ENCODE measurements at regions not wholly inside any gene's neighbourhood (a gene's known extent, or its start where the extent isn't known, plus 50 kb on each side); places are given as distances from the start of the nearest gene placed in this dataset.
"Not testable (repeated sequence)": the region's sequence is repeated elsewhere in the genome, so short reads cannot be mapped to it uniquely, and the experiment has no call there.

DNA sequence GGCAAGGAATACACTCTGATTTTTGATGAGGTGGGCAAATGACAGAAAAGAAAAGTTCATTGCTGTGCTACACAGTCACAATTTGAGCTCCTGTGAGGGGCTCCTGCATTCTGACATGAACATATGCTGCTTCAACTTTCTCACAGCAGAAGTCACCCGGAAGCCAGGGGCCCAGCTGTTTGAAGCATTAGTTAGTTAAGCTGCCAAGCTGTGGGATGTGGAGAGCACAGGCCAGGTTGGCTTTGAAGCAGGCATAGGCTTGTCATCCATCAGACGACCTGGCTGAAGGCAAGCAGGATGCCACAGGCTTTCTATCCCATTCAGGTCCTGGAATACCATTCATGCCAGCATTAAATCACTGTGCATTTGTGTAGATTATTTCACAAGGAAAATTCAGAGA, 63.1 kb downstream of the MTNR1B start:
- no peak for DNase-seq (ENCODE audit: low read depth)

DNA sequence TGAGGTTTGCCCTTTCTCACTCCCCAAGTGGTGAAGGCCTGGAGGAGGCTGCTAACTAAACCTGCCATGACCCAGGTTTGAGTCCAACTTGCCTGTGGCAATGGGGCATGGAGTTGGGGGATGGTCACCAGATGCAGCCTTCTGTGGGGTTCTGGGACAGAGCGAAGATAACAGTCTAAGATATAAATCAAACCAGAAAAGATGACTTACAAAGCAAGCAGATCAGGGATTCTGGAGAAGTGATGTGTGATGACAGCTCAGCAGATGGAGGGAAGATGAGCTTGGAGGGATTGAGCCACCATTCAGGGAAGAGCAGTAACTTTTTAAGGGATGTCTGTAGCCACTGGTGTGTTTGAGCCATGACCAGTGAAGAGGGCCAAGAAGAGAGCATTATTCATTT, 63.6 kb downstream of the MTNR1B start:
- DNase-seq (ENCODE audit: low read depth) = no peak

GRCh38 chr11:93034031-93034722, 64.7 kb downstream of the MTNR1B start:
- DNase-seq (ENCODE audit: low read depth) = peak; percentile 67

DNA sequence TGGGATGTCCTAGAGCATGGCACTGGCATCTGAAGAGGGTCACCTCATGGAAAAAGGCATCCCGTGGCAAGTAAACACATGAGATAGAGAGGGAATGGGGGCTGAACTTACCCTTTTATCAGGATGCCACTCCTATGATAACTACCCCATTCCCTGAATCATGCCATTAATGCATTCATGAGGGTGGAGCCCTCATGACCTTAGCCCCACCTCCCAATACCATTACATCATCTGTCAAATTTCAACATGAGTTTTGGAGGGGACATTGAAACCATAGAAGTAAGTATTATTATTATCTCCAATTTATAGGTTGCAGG, 65.2 kb downstream of the MTNR1B start:
- no peak for DNase-seq (ENCODE audit: low read depth)

GRCh38 chr11:93038521-93038920, 69.1 kb downstream of the MTNR1B start:
- no peak for DNase-seq (ENCODE audit: low read depth)

DNA sequence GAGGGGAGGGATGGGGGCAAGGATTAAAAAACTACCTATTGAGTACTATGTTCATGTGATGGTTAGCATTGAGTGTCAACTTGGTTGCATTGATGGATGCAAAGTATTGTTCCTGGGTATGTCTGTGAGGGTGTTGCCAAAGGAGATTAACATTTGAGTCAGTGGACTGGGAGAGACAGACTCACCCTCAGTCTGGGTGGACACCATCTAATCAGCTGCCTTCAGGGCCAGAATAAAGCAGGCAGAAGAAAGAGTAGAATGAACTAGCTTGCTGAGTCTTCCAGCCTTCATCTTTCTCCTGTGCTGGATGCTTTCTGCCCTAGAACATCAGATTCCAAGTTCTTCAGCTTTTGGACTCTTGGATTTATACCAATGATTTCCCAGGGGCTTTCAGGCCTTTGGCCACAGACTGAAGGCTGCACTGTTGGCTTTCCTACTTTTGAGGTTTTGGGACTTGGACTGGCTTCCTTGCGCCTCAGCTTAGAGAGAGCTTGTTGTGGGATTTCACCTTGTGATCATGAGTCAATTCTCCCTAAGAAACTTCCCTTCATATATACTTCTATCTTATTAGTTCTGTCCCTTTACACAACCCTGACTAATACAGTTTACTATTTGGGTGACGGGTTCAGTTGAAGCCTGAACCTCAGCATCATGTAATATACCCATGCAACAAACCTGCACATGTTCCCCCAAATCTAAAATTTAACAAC, 70.2 kb downstream of the MTNR1B start:
- DNase-seq (ENCODE audit: low read depth) = no peak

DNA sequence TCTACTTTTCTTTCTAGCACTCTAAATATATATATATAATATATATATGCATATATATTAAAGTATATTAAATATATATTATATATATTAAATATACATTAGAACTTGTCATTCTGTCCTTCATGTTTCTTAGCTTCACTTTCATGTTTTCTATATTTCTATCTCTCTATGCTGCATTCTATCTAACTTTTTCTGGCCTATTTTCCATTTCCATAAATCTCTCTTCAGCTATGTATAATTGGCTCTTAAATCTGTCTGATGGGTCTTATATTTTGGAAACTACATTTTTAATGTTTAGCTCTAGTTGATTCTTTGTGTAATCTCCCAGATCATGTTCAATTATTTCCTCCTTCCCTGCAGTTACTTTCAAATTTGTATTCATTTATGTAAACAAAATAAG, 72.2 kb downstream of the MTNR1B start:
- DNase-seq (ENCODE audit: low read depth) = no peak

DNA sequence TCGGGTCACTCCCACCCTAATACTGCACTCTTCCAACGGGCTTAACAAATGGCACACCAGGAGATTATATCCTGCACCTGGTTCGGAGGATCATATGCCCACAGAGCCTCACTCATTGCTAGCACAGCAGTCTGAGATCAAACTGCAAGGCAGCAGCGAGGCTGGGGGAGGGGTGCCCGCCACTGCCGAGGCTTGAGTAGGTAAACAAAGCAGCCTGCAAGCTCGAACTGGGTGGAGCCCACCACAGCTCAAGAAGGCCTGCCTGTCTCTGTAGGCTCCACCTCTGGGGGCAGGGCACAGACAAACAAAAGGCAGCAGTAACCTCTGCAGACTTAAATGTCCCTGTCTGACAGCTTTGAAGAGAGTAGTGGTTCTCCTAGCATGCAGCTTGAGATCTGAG, 73.7 kb downstream of the MTNR1B start:
- DNase-seq (ENCODE audit: low read depth) = not testable (repeated sequence)

DNA sequence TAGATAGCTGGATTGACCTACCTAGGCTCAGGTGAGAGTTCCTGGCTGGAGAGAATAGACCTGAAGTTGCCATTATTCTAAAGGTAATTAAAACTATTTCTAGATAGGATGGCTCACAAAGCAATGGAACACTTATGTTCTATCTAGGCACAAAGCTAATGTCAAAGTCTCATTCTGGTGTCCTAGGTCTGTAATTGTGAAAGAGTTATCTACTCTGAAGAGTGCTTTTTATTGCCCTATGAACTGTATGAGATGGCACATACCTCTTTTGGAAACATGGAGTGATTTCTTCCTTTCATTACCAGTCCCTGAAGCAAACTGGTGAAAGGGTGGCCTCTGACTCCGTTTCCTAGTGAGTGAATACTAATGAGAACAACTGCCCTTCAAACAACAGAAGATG, 80.3 kb downstream of the MTNR1B start:
- DNase-seq (ENCODE audit: low read depth) = no peak

- DNase-seq (ENCODE audit: low read depth) = no peak
Measured at GRCh38 chr11:93051186-93051585, 81.7 kb downstream of the MTNR1B start.

- DNase-seq (ENCODE audit: low read depth) = no peak
Measured at GRCh38 chr11:93053864-93054263, 84.4 kb downstream of the MTNR1B start.

- DNase-seq (ENCODE audit: low read depth) = no peak
Measured at GRCh38 chr11:93054279-93054678, 84.8 kb downstream of the MTNR1B start.

- peak; percentile 95 for DNase-seq (ENCODE audit: low read depth)
Measured at GRCh38 chr11:93054881-93055280, 85.4 kb downstream of the MTNR1B start.

GRCh38 chr11:93059117-93059957, 89.9 kb downstream of the MTNR1B start:
- peak; percentile 73 for DNase-seq (ENCODE audit: low read depth)

GRCh38 chr11:93063086-93063485, 93.6 kb downstream of the MTNR1B start:
- peak; percentile 26 for DNase-seq (ENCODE audit: low read depth)

DNA sequence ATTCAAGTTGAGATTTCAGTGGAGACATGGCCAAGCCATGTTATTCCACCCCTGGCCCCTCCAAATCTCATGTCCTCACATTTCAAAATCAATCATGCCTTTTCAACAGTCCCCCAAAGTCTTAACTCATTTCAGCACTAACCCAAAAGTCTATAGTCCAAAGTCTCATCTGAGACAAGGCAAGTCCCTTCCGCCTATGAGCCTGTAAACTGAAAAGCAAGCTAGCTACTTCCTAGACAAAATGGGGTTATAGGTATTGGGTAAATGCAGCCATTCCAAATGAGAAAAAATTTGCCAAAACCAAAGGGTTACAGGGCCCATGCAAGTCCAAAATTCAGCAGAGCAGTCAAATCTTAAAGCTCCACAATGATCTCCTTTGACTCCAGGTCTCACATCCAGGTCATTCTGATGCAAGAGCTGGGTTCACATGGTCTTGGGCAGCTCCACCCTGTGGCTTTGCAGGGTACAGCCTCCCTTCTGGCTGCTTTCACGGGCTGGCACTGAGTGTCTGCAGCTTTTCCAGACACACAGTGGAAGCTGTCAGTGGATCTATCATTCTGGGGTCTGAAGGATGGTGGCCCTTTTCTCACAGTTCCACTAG, 95.7 kb downstream of the MTNR1B start:
- DNase-seq (ENCODE audit: low read depth) = peak; percentile 50

GRCh38 chr11:93067881-93068390, 98.5 kb downstream of the MTNR1B start:
- DNase-seq (ENCODE audit: low read depth) = no peak

DNA sequence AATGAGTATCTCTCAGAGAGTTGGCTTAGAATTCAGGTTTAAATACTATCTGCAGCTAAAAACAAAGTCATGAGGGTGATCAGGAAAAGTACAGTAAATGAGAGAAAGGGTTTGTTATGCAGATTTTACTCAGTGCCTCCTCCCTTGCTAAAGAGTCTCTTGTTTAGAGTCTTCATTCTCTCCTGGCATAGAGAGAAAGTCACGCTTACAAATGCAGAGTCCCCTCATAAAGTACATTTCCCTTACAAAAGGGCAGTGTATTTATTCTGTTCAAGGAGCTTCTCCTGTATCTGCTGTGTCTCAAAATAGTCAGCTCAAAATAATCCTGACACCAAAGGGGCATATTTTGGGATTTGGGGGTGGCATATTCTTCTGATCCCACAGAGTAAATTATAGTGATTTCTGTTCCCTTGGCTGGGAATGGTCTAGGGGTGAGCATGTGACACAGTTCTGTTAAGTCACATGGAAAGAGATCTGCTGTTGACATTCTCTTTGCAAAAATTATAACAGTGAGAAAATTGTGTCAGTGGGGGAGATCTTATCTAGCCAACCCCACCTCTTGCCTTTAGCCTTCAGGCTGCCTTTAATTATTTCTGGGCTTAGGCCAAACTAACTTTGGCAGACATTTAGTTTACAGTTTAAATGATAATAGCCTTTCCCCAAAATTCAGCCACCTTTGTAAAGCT, 102.9 kb downstream of the MTNR1B start:
- no peak for DNase-seq (ENCODE audit: low read depth)

DNA sequence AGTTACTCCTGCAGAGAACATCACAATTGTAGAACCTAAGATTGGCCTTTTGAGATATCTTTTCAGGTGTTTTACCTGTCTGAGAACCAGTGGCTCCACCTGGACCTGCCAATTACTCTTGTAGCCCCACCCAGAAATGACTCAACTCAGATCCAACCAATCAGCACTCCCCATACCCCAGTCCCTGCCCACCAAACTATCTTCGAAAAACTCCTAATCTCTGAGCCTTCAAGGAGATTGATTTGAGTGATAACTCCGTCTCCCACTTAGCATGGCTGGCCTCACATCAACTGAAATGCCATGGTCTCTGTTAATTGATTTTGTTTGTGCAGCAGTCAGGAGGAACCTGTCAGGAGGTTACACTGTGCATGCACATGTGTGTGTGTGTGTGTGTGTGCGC, 103.6 kb downstream of the MTNR1B start:
- DNase-seq (ENCODE audit: low read depth) = no peak

DNA sequence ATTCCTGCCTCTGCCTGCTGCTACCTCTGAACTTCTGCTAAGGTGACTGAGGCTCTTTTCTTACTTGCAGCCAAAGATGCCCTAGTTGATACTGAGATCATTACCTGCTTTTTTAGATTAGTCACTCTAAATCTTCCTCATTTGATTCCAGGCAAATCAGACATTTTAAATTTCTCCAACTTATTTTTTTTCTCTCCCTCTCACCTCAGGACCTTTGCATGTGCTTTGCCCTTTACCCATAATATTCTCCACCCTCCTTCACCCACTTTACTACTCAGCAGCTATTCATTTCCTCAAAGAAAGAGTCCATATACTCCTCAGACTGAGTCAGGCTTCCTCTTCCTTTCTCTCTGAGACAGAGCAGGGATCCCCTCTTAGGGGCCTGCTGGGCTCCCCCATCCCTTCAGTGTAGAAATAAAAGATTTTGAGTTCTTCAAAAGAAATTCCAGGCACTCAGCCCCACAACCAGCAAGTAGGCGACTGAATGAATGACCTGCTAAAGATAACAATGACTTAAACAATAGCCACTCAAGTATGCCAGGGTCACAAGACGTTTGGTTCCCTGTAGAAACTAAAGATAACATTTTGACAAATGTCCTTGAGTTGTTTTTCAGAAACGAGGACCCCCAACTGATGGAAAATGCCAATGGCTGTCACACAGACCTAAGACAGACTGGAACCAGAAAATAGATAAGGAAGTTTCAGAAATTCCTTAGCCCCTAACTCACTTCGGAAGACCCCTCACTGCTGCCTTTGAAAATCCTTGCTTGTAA, 104.2 kb downstream of the MTNR1B start:
- DNase-seq (ENCODE audit: low read depth) = no peak

GRCh38 chr11:93074352-93074751, 104.9 kb downstream of the MTNR1B start:
- DNase-seq (ENCODE audit: low read depth) = no peak

Data from RPMI7951 (cell line).